ENCODE measurements at regions not wholly inside any gene's neighbourhood (a gene's known extent, or its start where the extent isn't known, plus 50 kb on each side); places are given as distances from the start of the nearest gene placed in this dataset.

- no peak for TF ChIP-seq POLR2A (IDR thresholded peaks at IDR 0.05)
- TF ChIP-seq, protein P1, sequence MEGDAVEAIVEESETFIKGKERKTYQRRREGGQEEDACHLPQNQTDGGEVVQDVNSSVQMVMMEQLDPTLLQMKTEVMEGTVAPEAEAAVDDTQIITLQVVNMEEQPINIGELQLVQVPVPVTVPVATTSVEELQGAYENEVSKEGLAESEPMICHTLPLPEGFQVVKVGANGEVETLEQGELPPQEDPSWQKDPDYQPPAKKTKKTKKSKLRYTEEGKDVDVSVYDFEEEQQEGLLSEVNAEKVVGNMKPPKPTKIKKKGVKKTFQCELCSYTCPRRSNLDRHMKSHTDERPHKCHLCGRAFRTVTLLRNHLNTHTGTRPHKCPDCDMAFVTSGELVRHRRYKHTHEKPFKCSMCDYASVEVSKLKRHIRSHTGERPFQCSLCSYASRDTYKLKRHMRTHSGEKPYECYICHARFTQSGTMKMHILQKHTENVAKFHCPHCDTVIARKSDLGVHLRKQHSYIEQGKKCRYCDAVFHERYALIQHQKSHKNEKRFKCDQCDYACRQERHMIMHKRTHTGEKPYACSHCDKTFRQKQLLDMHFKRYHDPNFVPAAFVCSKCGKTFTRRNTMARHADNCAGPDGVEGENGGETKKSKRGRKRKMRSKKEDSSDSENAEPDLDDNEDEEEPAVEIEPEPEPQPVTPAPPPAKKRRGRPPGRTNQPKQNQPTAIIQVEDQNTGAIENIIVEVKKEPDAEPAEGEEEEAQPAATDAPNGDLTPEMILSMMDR (IDR thresholded peaks at IDR 0.05) = no peak
These were observed 227.9 kb downstream of the ESM1 start for GRCh38 chr5:54757541-54757940.

Measured in right lobe of liver (tissue), 4 donors.